Epithelial cell of esophagus (primary cell): ENCODE measurements at regions not wholly inside any gene's neighbourhood (a gene's known extent, or its start where the extent isn't known, plus 50 kb on each side); places are given as distances from the start of the nearest gene placed in this dataset.

Experiments
- DNase-seq: peaks from one replicate; pipeline ENCODE4 v3.0.0; 2010; ENCODE audit warnings: low read depth
- H3K4me3 ChIP-seq: 2 replicates; pipeline ENCODE4 v1.5.1; 2011; ENCODE audit warnings: mild to moderate bottlenecking, low read length, control low read depth
- TF ChIP-seq, protein P1 (sequence below): IDR thresholded peaks from 2 replicates; pipeline ENCODE4 v1.5.1; 2011; ENCODE audit warnings: low read depth, mild to moderate bottlenecking, low read length, control low read depth, inconsistent platforms; ENCODE audit not compliant: insufficient read depth; ENCODE audit errors: missing control alignments

DNA sequence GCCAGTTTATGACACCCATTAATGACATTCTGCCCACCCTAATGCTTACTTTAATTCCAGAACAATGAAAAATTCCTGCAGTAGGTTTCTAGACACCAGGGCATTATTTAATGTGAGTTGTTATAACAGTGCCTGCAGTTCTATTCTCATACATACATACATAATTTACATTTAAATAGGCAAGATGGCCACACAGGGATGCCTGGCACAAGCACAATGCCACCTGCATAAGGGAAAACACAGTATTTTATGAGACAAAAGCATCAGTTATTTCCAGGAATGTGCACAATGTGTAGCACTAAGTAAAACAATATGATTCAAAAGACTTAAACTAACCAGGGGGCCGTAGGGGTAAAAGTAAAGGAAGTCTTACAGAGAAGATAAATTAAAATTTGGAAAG lies 243.9 kb upstream of the SPRY2 start:
- DNase-seq, result no peak
- no peak overlapping the region for H3K4me3 ChIP-seq
- TF ChIP-seq, protein P1, sequence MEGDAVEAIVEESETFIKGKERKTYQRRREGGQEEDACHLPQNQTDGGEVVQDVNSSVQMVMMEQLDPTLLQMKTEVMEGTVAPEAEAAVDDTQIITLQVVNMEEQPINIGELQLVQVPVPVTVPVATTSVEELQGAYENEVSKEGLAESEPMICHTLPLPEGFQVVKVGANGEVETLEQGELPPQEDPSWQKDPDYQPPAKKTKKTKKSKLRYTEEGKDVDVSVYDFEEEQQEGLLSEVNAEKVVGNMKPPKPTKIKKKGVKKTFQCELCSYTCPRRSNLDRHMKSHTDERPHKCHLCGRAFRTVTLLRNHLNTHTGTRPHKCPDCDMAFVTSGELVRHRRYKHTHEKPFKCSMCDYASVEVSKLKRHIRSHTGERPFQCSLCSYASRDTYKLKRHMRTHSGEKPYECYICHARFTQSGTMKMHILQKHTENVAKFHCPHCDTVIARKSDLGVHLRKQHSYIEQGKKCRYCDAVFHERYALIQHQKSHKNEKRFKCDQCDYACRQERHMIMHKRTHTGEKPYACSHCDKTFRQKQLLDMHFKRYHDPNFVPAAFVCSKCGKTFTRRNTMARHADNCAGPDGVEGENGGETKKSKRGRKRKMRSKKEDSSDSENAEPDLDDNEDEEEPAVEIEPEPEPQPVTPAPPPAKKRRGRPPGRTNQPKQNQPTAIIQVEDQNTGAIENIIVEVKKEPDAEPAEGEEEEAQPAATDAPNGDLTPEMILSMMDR, result no peak

DNA sequence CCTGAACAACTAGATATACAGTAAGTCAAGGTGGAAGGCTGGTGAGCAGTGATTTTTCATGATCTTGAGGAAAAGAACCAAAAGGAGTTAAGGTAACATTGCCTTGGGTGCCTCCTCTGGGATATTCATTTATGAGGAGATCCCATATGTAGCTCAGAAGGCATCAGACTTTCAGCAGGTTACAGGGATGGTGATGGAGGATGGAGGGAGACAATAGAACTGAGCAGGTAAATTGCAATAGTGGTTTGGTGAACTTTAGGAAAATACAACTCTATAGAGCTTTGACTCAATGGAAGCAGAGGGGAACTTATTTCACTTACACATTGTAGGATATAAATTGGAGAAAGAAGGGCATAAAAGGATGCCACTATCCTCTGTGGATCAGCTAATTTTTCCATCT lies 243.4 kb upstream of the SPRY2 start:
- TF ChIP-seq, protein P1, result no peak
- no peak overlapping the region for H3K4me3 ChIP-seq
- DNase-seq, result no peak

DNA sequence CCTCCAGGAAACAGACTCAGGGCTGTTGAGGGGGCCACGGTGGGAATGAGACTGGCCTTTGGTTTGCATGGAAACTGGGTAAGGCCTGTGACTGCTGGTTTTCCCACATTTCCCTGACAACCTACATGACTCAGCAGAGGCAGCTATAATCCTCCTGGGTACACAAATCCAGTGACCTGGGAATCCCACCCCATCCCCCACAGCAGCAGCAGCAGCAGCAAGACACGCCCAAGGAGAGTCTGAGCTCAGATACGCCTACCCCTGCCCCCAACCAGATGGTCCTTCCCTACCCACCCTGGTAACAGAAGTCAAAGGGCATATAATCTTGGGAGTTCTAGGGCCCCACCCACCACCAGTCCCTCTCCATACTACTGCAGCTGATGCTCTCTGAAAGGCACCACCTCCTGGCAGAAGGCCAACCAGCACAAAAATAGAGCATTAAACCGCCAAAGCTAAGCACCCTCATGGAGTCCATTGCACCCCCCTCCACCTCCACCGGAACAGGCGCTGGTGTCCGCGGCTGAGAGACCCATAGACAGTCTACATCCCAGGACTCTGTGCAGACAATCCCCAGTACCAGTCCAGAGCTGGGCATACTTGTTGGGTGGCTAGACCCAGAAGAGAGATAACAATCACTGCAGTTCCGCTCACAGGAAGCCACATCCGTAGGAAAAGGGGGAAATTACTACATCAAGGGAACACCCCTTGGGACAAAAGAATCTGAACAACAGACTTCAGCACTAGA lies 237.2 kb upstream of the SPRY2 start:
- DNase-seq, result peak; percentile 13
- TF ChIP-seq, protein P1, result no peak
- no peak overlapping the region for H3K4me3 ChIP-seq

DNA sequence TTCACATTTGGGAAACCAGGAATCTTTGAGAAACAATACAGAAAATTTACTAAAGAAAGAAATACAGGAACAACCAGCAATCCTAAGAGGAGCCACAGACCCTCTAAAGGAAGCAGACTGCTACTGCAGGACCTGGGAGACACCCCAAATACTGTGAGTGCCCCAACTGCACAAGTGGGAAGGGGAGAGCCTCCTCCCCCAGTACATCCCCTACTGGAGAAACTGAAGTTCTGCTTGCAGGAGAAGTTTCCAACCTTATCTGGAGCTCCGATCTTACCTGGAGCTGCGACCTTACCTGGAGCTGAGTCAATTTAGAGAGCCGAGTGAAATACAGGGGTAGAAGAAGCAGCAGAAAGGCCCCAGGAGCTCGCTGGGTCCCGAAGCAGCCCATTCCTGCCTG lies 236.4 kb upstream of the SPRY2 start:
- no peak for DNase-seq
- H3K4me3 ChIP-seq, result no peak overlapping the region
- TF ChIP-seq, protein P1, result no peak

DNA sequence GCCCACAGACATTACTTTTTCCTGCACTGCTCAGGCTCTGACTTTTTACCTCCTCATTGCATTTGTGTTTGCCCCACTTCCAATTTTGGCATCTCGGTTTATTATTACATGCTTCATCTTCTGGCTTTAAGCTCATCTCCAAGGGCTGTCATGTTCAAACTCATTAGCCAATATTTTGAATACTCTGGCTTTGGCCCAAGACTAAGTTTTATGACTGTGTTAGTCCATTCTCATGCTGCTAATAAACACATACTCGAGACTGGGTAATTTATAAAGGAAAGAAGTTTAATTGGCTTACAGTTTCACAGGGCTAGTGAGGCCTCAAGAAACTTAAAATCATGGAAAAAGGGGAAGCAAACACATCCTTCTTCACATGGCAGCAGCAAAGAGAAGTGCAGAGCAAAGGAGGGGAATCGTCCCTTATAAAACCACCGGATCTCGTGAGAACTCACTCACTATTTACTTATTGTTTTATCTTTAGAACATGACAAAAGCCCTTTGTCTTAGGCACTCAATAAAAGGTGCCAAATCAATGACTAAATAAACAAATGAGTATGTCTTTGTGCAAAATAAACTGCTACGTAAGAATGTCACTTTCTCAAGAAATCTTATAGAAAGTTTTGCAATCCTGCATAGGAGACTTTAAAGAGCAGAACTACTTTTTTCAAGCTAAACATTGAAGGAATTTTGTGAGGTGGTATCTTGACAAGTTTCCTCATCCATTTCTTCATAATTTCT lies 233.4 kb upstream of the SPRY2 start:
- TF ChIP-seq, protein P1, result no peak
- no peak overlapping the region for H3K4me3 ChIP-seq

DNA sequence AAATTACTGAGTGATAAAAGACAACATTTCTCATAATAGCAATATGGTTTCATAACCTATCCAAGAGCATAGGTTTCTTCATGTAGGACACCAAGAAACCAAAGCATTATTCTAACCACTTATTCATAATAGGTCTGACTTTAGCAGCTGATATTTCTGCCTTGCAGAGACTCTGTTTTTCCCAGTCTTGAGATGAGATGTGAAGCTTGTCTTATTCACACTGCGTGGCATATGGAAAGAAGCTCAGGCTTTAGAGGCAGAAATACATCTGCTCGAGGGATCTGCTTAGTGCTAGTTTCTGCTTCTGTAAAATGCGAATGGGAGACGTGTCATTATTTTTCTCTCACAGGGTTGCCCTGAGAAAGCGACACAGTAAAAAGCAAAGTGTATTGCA lies 232.0 kb upstream of the SPRY2 start:
- TF ChIP-seq, protein P1, result no peak
- DNase-seq, result no peak
- no peak overlapping the region for H3K4me3 ChIP-seq

More for the DNA sequence above, 233.4 kb upstream of the SPRY2 start:
- DNase-seq, result no peak
